Trophoblast cell (in vitro differentiated cells and primary cell): ENCODE measurements at regions not wholly inside any gene's neighbourhood (a gene's known extent, or its start where the extent isn't known, plus 50 kb on each side); places are given as distances from the start of the nearest gene placed in this dataset.

Experiments
- DNase-seq, 2 donors: peaks; one replicate each; pipeline ENCODE4 v3.0.0-alpha.2; 2016
- H2AFZ ChIP-seq: 2 replicates; pipeline ENCODE4 v1.6.1; 2013; ENCODE audit warnings: low read length, moderate library complexity, mild to moderate bottlenecking; ENCODE audit not compliant: insufficient read depth, poor library complexity
- H2AK5ac ChIP-seq: 2 replicates; pipeline ENCODE4 v1.6.1; 2013; ENCODE audit warnings: mild to moderate bottlenecking, low read length
- H2BK120ac ChIP-seq: 2 replicates; pipeline ENCODE4 v1.6.1; 2013; ENCODE audit warnings: low read length, mild to moderate bottlenecking, moderate library complexity; ENCODE audit not compliant: insufficient read depth, poor library complexity
- H2BK12ac ChIP-seq: 2 replicates; pipeline ENCODE4 v1.6.1; 2013; ENCODE audit warnings: mild to moderate bottlenecking, low read length, moderate library complexity
- H2BK5ac ChIP-seq: 2 replicates; pipeline ENCODE4 v1.6.1; 2013; ENCODE audit warnings: low read length, low read depth, moderate library complexity, mild to moderate bottlenecking; ENCODE audit not compliant: poor library complexity
- H3K14ac ChIP-seq: 2 replicates; pipeline ENCODE4 v1.6.1; 2013; ENCODE audit warnings: mild to moderate bottlenecking, low read length
- H3K18ac ChIP-seq: 2 replicates; pipeline ENCODE4 v1.6.1; 2013; ENCODE audit warnings: mild to moderate bottlenecking, low read length
- H3K23ac ChIP-seq: 2 replicates; pipeline ENCODE4 v1.6.1; 2013; ENCODE audit warnings: low read length
- H3K27ac ChIP-seq: 2 replicates; pipeline ENCODE4 v1.5.1; 2013; ENCODE audit warnings: low read depth, mild to moderate bottlenecking, inconsistent platforms, low read length, moderate library complexity
- H3K27me3 ChIP-seq: 2 replicates; pipeline ENCODE4 v1.6.1; 2013; ENCODE audit warnings: inconsistent platforms, mild to moderate bottlenecking, low read length, moderate library complexity; ENCODE audit not compliant: insufficient read depth
- H3K36me3 ChIP-seq, 2 experiments: 1 replicate in 1 of 2; 2 replicates in 1 of 2; pipeline ENCODE4 v1.6.1; 2013; ENCODE audit warnings: low read length in 2 of 2, mild to moderate bottlenecking in 2 of 2, moderate library complexity in 1 of 2; ENCODE audit not compliant: insufficient read depth in 2 of 2, control insufficient read depth in 1 of 2
- H3K4ac ChIP-seq: 2 replicates; pipeline ENCODE4 v1.6.1; 2013; ENCODE audit warnings: low read depth, mild to moderate bottlenecking, low read length, moderate library complexity
- H3K4me1 ChIP-seq, 2 experiments: 1 replicate in 1 of 2; 2 replicates in 1 of 2; pipeline ENCODE4 v1.6.1; 2013; ENCODE audit warnings: low read length in 2 of 2, mild to moderate bottlenecking in 2 of 2, moderate library complexity in 1 of 2; ENCODE audit not compliant: insufficient read depth in 2 of 2, control insufficient read depth in 1 of 2
- H3K4me2 ChIP-seq: 2 replicates; pipeline ENCODE4 v1.6.1; 2013; ENCODE audit warnings: inconsistent platforms, mild to moderate bottlenecking, low read length, moderate library complexity
- H3K4me3 ChIP-seq: 2 replicates; pipeline ENCODE4 v1.5.1; 2013; ENCODE audit warnings: mild to moderate bottlenecking, low read depth, low read length, inconsistent platforms
- H3K79me1 ChIP-seq: one replicate; pipeline ENCODE4 v1.6.1; 2013; ENCODE audit warnings: low read length
- H3K79me2 ChIP-seq: 2 replicates; pipeline ENCODE4 v1.6.1; 2013; ENCODE audit warnings: low read length, mild to moderate bottlenecking; ENCODE audit not compliant: control insufficient read depth, insufficient read depth, poor library complexity
- H3K9ac ChIP-seq: 2 replicates; pipeline ENCODE4 v1.6.1; 2013; ENCODE audit warnings: mild to moderate bottlenecking, low read length
- H3K9me3 ChIP-seq: 2 replicates; pipeline ENCODE4 v1.6.1; 2013; ENCODE audit warnings: low read depth, mild to moderate bottlenecking, control low read depth, inconsistent platforms, low read length; ENCODE audit not compliant: insufficient read depth
- H4K12ac ChIP-seq: 2 replicates; pipeline ENCODE4 v1.6.1; 2013; ENCODE audit warnings: low read depth, mild to moderate bottlenecking, low read length, moderate library complexity
- H4K8ac ChIP-seq: 2 replicates; pipeline ENCODE4 v1.6.1; 2013; ENCODE audit warnings: low read depth, mild to moderate bottlenecking, low read length, moderate library complexity
- H4K91ac ChIP-seq: one replicate; pipeline ENCODE4 v1.6.1; 2013; ENCODE audit warnings: low read depth, mild to moderate bottlenecking, low read length, moderate library complexity
- WGBS: extraction: QIAGEN DNeasy Blood & Tissue Kit; methylation state at CpG from one replicate; pipeline ENCODE4 v1.1.7; 2013; ENCODE audit warnings: missing lambda C conversion rate; ENCODE audit not compliant: insufficient read length, insufficient coverage; ENCODE audit errors: extremely low coverage; 5-methylcytosine and 5-hydroxymethylcytosine counted together

GRCh38 chr10:28761084-28761846 lies 83.9 kb downstream of the BAMBI start:
- H2BK120ac ChIP-seq = no peak overlapping the region
- no peak overlapping the region for H3K23ac ChIP-seq
- H3K4me3 ChIP-seq = no peak overlapping the region
- H4K12ac ChIP-seq = no peak overlapping the region
- H3K9ac ChIP-seq = no peak overlapping the region
- H3K4ac ChIP-seq = no peak overlapping the region
- H2BK12ac ChIP-seq = no peak overlapping the region
- H3K4me2 ChIP-seq = no peak overlapping the region
- peaks cover 0 to 2% of the 10 kb centered on the region in 2 experiments for H3K4me1 ChIP-seq
- no peak overlapping the region for H2BK5ac ChIP-seq
- no peaks in the 10 kb centered on the region for H3K36me3 ChIP-seq
- peaks cover 2% of the 10 kb centered on the region for H3K79me1 ChIP-seq
- DNase-seq = peak; percentile 50 to 80
- H4K91ac ChIP-seq = peak overlapping the region; percentile 18
- no peak overlapping the region for H2AK5ac ChIP-seq
- H4K8ac ChIP-seq = no peak overlapping the region
- no peak overlapping the region for H3K27ac ChIP-seq
- H3K14ac ChIP-seq = no peak overlapping the region
- no peaks in the 10 kb centered on the region for H3K9me3 ChIP-seq
- no peaks in the 10 kb centered on the region for H3K27me3 ChIP-seq
- no peaks in the 10 kb centered on the region for H3K79me2 ChIP-seq
- WGBS = no CpG with 5 or more reads among the region's 5 CpGs
- H2AFZ ChIP-seq = no peak overlapping the region
- H3K18ac ChIP-seq = no peak overlapping the region

DNA sequence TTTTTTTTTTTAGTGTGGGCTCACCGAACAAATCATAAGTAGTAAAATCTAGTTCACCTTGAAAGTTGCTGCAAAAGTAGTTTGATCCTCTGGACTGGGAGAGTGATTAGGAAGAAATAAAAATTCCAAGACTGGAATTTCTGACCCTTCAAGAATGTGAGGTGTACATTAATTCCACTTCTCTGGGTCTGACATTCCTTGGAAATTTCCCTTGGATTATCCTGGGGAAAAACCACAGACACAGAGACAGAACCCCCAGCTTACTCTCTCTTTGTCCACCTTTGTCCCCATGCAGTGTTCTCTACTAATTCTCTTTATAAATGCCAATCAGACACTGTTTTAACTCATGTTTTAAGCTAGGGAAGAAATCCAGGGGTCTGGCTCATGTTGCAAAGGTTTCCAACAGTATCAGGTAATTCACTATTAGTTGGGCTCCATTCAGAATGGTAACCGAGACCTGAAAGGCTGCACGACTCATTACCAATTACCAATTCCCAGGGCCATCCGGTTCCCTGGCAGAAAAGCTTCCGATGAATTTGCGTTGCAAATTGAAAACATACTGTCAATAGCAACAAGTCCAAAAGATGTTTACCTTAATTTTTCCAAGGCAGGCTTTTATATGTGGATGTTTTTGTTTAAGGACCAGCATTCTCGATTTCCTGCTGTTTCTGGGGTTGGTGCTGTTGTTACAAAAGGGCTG lies 86.3 kb downstream of the BAMBI start:
- Histone ChIP-seq H2BK5ac (no peak overlapping the region), H3K79me2 (no peaks in the 10 kb centered on the region), H2AFZ (no peak overlapping the region), H3K4me2 (no peak overlapping the region), H2BK120ac (peak overlapping the region; percentile 25), H3K14ac (peak overlapping the region; percentile 28), H3K4me3 (no peak overlapping the region), H4K91ac (no peak overlapping the region), H3K9ac (no peak overlapping the region), H3K27me3 (no peaks in the 10 kb centered on the region), H2AK5ac (no peak overlapping the region), H2BK12ac (peak overlapping the region; percentile 11), H4K12ac (no peak overlapping the region), H3K4ac (no peak overlapping the region), H3K18ac (no peak overlapping the region), H3K23ac (no peak overlapping the region), H3K9me3 (no peaks in the 10 kb centered on the region), H3K27ac (no peak overlapping the region), H3K36me3 (no peaks in the 10 kb centered on the region), H3K79me1 (peaks cover 2% of the 10 kb centered on the region), H3K4me1 (peaks cover 0 to 2% of the 10 kb centered on the region in 2 experiments), H4K8ac (no peak overlapping the region)
- DNase-seq = no peak
- WGBS = no CpG with 5 or more reads among the region's 7 CpGs

DNA sequence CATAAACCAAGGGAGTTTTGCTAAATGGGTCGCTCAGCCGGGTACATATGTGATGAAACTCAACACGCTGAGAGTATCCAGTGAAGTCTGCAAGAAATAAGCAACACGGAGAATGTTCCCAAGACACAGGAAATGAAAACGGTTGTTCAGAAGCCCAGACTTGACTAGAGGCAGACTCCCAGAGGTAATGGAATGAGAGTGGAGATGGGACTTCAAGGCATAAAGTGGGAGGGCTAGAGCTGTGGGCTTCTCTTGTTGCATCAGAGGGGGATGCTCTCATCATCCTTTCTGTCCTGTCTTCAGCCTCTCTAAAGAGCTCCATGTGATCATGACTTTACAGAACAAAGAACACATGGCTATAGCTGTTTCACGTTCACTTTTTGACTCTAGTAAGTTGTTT lies 88.3 kb downstream of the BAMBI start:
- Histone ChIP-seq H3K9me3 (no peaks in the 10 kb centered on the region), H2AK5ac (no peak overlapping the region), H2BK5ac (no peak overlapping the region), H3K79me1 (peaks cover 2% of the 10 kb centered on the region), H2AFZ (no peak overlapping the region), H3K79me2 (no peaks in the 10 kb centered on the region), H4K8ac (no peak overlapping the region), H3K18ac (no peak overlapping the region), H3K4me1 (peaks cover 0 to 2% of the 10 kb centered on the region in 2 experiments), H3K14ac (no peak overlapping the region), H3K9ac (no peak overlapping the region), H3K27ac (no peak overlapping the region), H3K4ac (no peak overlapping the region), H3K36me3 (no peaks in the 10 kb centered on the region), H3K23ac (no peak overlapping the region), H3K27me3 (no peaks in the 10 kb centered on the region), H4K91ac (no peak overlapping the region), H3K4me2 (no peak overlapping the region), H2BK120ac (no peak overlapping the region), H4K12ac (no peak overlapping the region), H3K4me3 (no peak overlapping the region), H2BK12ac (no peak overlapping the region)
- no peak for DNase-seq
- WGBS = no CpG with 5 or more reads among the region's 6 CpGs

DNA sequence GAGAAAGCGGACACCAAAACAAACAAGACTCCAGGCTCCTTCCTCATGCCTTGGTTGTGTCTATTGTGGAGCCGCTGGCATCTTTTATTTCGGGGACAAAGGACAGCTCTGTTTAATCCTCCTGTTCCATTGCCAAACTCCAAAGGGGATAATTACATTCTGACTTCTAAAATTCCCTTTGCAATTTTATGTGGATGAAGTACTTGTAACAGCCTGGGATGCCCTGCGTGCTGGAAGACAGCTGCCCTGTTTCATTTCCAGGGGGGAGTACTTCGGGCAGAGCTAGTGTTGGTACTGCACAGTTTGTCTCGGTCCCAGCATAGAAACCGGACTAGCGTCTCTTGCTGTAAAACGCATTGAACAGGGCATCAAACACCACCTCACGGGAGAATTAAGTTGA lies 90.9 kb downstream of the BAMBI start:
- Histone ChIP-seq H3K9ac (no peak overlapping the region), H3K4me3 (no peak overlapping the region), H2BK12ac (no peak overlapping the region), H3K79me1 (peaks cover 2% of the 10 kb centered on the region), H2BK5ac (no peak overlapping the region), H2BK120ac (no peak overlapping the region), H3K27ac (no peak overlapping the region), H2AK5ac (no peak overlapping the region), H3K4me2 (no peak overlapping the region), H3K23ac (no peak overlapping the region), H3K9me3 (peaks cover 3% of the 10 kb centered on the region), H4K91ac (no peak overlapping the region), H3K79me2 (no peaks in the 10 kb centered on the region), H2AFZ (no peak overlapping the region), H3K18ac (no peak overlapping the region), H3K27me3 (no peaks in the 10 kb centered on the region), H3K36me3 (no peaks in the 10 kb centered on the region), H4K8ac (no peak overlapping the region), H3K14ac (no peak overlapping the region), H3K4ac (no peak overlapping the region), H4K12ac (no peak overlapping the region), H3K4me1 (peaks cover 0 to 2% of the 10 kb centered on the region in 2 experiments)
- WGBS = no CpG with 5 or more reads among the region's 10 CpGs
- no peak for DNase-seq
